NCI-H1436 treated with DMSO at 0.1 percent for 48 hours (cell line): ENCODE measurements at regions not wholly inside any gene's neighbourhood (a gene's known extent, or its start where the extent isn't known, plus 50 kb on each side); places are given as distances from the start of the nearest gene placed in this dataset.

Experiments used
- DNase-seq: peaks from one replicate; lab custom pipeline; 2025; lab: John Stamatoyannopoulos, UW

- no peak for DNase-seq
Observed at GRCh38 chr4:19780871-19781270, 470.8 kb upstream of the SLIT2 start.

GRCh38 chr4:19776929-19777328, 474.8 kb upstream of the SLIT2 start:
- DNase-seq: no peak

GRCh38 chr4:19776021-19776459, 475.7 kb upstream of the SLIT2 start:
- no peak for DNase-seq

GRCh38 chr4:19774690-19775256, 476.9 kb upstream of the SLIT2 start:
- DNase-seq: no peak

GRCh38 chr4:19772581-19772980, 479.1 kb upstream of the SLIT2 start:
- no peak for DNase-seq

GRCh38 chr4:19756661-19757060, 495.0 kb upstream of the SLIT2 start:
- no peak for DNase-seq

- DNase-seq: no peak
Observed at GRCh38 chr4:19752599-19752998, 499.1 kb upstream of the SLIT2 start.

GRCh38 chr4:19748519-19749479, 502.9 kb upstream of the SLIT2 start:
- no peak for DNase-seq

GRCh38 chr4:19746377-19746776, 505.3 kb upstream of the SLIT2 start:
- DNase-seq: no peak

GRCh38 chr4:19743115-19743638, 508.5 kb upstream of the SLIT2 start:
- DNase-seq: no peak

GRCh38 chr4:19739101-19739651, 512.5 kb upstream of the SLIT2 start:
- DNase-seq: no peak

- no peak for DNase-seq
Observed at GRCh38 chr4:19736968-19737756, 514.5 kb upstream of the SLIT2 start.

- no peak for DNase-seq
Observed at GRCh38 chr4:19735012-19735411, 516.7 kb upstream of the SLIT2 start.

- DNase-seq: no peak
Observed at GRCh38 chr4:19729886-19730651, 521.6 kb upstream of the SLIT2 start.

- DNase-seq: no peak
Observed at GRCh38 chr4:19728773-19729172, 522.9 kb upstream of the SLIT2 start.

GRCh38 chr4:19727141-19727540, 524.6 kb upstream of the SLIT2 start:
- DNase-seq: no peak

GRCh38 chr4:19725130-19725529, 526.6 kb upstream of the SLIT2 start:
- no peak for DNase-seq

GRCh38 chr4:19722404-19722803, 529.3 kb upstream of the SLIT2 start:
- no peak for DNase-seq

GRCh38 chr4:19721587-19721986, 530.1 kb upstream of the SLIT2 start:
- no peak for DNase-seq

GRCh38 chr4:19720610-19721009, 531.1 kb upstream of the SLIT2 start:
- no peak for DNase-seq

GRCh38 chr4:19720190-19720589, 531.5 kb upstream of the SLIT2 start:
- no peak for DNase-seq
